ENCODE measurements at regions not wholly inside any gene's neighbourhood (a gene's known extent, or its start where the extent isn't known, plus 50 kb on each side); places are given as distances from the start of the nearest gene placed in this dataset.
"Not testable (repeated sequence)": the region's sequence is repeated elsewhere in the genome, so short reads cannot be mapped to it uniquely, and the experiment has no call there.

DNA sequence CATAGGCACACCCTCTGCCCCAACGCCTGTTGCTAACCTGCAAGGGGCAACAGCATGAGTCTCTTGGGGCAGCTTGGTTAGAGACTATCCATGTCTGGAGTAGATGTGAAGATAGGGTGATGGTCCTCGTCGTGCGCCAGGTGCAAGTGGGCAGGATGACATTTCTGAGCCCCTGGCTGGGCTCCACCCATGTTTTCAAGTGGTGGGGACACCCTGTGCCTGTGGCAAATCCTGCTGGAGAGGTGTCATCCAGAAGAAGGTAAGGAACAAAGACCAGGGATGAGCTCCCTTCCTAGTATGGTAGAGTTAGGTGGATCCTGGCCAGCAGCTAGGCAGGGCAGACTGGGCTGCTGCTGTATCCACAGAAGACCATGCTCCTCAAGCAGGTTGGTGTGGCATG lies 152.6 kb downstream of the ABHD5 start:
- no peak overlapping the region for H3K9ac ChIP-seq (ENCODE audit: low read depth, low read length, poor library complexity)
- no peaks in the 10 kb centered on the region for H3K36me3 ChIP-seq (replicated peaks in 1 of 2; ENCODE audit: control insufficient read depth in 2 of 2, insufficient read depth in 2 of 2, low read length in 2 of 2)
- no peak overlapping the region for H2BK15ac ChIP-seq (ENCODE audit: low read length)
- H3K27ac ChIP-seq (replicated peaks; ENCODE audit: low read length): no peak overlapping the region
- no peaks in the 10 kb centered on the region for H3K4me1 ChIP-seq (ENCODE audit: control insufficient read depth in 2 of 2, insufficient read depth in 1 of 2, low read depth in 1 of 2, low read length in 2 of 2)
- no peak overlapping the region for H2BK12ac ChIP-seq (ENCODE audit: low read length)
- H2BK120ac ChIP-seq (ENCODE audit: low read depth, low read length): no peak overlapping the region
- no peak overlapping the region for H4K91ac ChIP-seq (ENCODE audit: low read depth, low read length, poor library complexity)
- H3K18ac ChIP-seq (ENCODE audit: low read length): peak overlapping the region; percentile 11
- H3K4ac ChIP-seq (ENCODE audit: low read length): no peak overlapping the region
- peak overlapping the region; percentile 48 for H2BK5ac ChIP-seq (ENCODE audit: low read length)
- peak overlapping the region; percentile 49 for H3K14ac ChIP-seq (ENCODE audit: low read length)
- H3K9me3 ChIP-seq (replicated peaks in 1 of 2; ENCODE audit: control insufficient read depth in 2 of 2, insufficient read depth in 1 of 2, low read depth in 1 of 2, low read length in 2 of 2): peaks cover 0 to 5% of the 10 kb centered on the region in 2 donors
- H3K23ac ChIP-seq (ENCODE audit: low read depth, low read length, poor library complexity): peak overlapping the region; percentile 85
- H3K79me1 ChIP-seq (ENCODE audit: low read depth, low read length): no peaks in the 10 kb centered on the region
- H2AK5ac ChIP-seq (ENCODE audit: low read depth, low read length): no peak overlapping the region
- DNase-seq (ENCODE audit: low spot score): no peak
- H3K27me3 ChIP-seq (ENCODE audit: control insufficient read depth in 3 of 3, insufficient read depth in 3 of 3, low read depth in 1 of 3, low read length in 3 of 3): peaks cover 0 to 3% (median 0%) of the 10 kb centered on the region in 3 experiments
- no peak overlapping the region for H4K8ac ChIP-seq (ENCODE audit: low read depth, low read length)
- peak overlapping the region in 1 of 2 donors; percentile 60 for H3K4me3 ChIP-seq (ENCODE audit: low read length in 2 of 2)
- no peak overlapping the region for H3K4me2 ChIP-seq (ENCODE audit: insufficient read depth, low read length, poor library complexity, severe bottlenecking)
- WGBS, 2 donors (ENCODE audit: extremely low coverage in 2 of 2, insufficient read length in 2 of 2, insufficient replicate concordance in 1 of 2): no CpG with 5 or more reads among the region's 4 CpGs
- no peak overlapping the region for H2AFZ ChIP-seq (ENCODE audit: low read length)

DNA sequence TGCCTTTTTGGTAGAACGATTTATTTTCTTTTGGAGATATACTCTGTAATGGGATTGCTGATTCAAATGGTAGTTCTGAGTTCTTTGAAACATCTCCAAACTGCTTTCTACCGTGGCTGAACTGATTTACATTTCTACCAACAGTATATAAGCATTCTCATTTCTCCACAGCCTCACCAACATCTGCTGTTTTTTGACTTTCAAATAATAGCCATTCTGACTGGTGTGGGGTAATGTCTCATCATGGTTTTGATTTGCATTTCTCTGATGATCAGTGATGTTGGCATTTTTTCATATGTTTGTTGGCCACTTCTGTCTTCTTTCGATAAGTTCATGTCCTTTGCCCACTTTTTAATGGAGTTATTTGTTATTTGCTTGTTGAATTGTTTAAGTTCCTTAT lies 154.0 kb downstream of the ABHD5 start:
- Histone ChIP-seq H2AFZ (ENCODE audit: low read length) (no peak overlapping the region), H2BK120ac (ENCODE audit: low read depth, low read length) (no peak overlapping the region), H3K4me3 (ENCODE audit: low read length in 2 of 2) (no peak overlapping the region), H4K91ac (ENCODE audit: low read depth, low read length, poor library complexity) (no peak overlapping the region), H2BK15ac (ENCODE audit: low read length) (no peak overlapping the region), H3K9me3 (replicated peaks in 1 of 2; ENCODE audit: control insufficient read depth in 2 of 2, insufficient read depth in 1 of 2, low read depth in 1 of 2, low read length in 2 of 2) (peaks cover 0 to 2% of the 10 kb centered on the region in 2 donors), H3K14ac (ENCODE audit: low read length) (no peak overlapping the region), H3K36me3 (replicated peaks in 1 of 2; ENCODE audit: control insufficient read depth in 2 of 2, insufficient read depth in 2 of 2, low read length in 2 of 2) (no peaks in the 10 kb centered on the region), H3K27ac (replicated peaks; ENCODE audit: low read length) (no peak overlapping the region), H3K27me3 (ENCODE audit: control insufficient read depth in 3 of 3, insufficient read depth in 3 of 3, low read depth in 1 of 3, low read length in 3 of 3) (peaks cover 0 to 3% (median 0%) of the 10 kb centered on the region in 3 experiments), H3K79me1 (ENCODE audit: low read depth, low read length) (no peaks in the 10 kb centered on the region), H2BK12ac (ENCODE audit: low read length) (no peak overlapping the region), H4K8ac (ENCODE audit: low read depth, low read length) (no peak overlapping the region), H3K9ac (ENCODE audit: low read depth, low read length, poor library complexity) (no peak overlapping the region), H3K4ac (ENCODE audit: low read length) (no peak overlapping the region), H2BK5ac (ENCODE audit: low read length) (no peak overlapping the region), H3K4me2 (ENCODE audit: insufficient read depth, low read length, poor library complexity, severe bottlenecking) (no peak overlapping the region), H3K4me1 (ENCODE audit: control insufficient read depth in 2 of 2, insufficient read depth in 1 of 2, low read depth in 1 of 2, low read length in 2 of 2) (no peaks in the 10 kb centered on the region), H3K23ac (ENCODE audit: low read depth, low read length, poor library complexity) (no peak overlapping the region), H3K18ac (ENCODE audit: low read length) (no peak overlapping the region), H2AK5ac (ENCODE audit: low read depth, low read length) (no peak overlapping the region)
- no peak for DNase-seq (ENCODE audit: low spot score)
- no CpG with 5 or more reads among the region's 3 CpGs for WGBS, 2 donors (ENCODE audit: extremely low coverage in 2 of 2, insufficient read length in 2 of 2, insufficient replicate concordance in 1 of 2)

DNA sequence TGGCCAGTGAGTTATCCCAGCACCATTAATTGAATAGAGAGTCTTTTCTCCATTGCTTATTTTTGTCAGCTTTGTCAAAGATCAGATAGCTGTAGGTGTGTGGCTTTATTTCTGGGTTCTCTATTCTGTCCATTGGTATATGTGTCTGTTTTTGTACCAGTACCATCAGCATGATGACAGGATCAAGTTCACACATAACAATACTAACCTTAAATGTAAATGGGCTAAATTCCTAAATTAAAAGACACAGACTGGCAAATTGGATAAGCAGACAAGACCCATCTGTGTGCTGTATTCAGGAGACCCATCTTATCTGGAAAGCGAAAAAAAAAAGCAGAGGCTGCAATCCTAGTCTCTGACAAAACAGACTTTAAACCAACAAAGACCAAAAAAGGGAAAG lies 154.8 kb downstream of the ABHD5 start:
- H3K9me3 ChIP-seq (replicated peaks in 1 of 2; ENCODE audit: control insufficient read depth in 2 of 2, insufficient read depth in 1 of 2, low read depth in 1 of 2, low read length in 2 of 2); H3K14ac ChIP-seq (ENCODE audit: low read length); H3K27ac ChIP-seq (replicated peaks; ENCODE audit: low read length): not testable (repeated sequence)

DNA sequence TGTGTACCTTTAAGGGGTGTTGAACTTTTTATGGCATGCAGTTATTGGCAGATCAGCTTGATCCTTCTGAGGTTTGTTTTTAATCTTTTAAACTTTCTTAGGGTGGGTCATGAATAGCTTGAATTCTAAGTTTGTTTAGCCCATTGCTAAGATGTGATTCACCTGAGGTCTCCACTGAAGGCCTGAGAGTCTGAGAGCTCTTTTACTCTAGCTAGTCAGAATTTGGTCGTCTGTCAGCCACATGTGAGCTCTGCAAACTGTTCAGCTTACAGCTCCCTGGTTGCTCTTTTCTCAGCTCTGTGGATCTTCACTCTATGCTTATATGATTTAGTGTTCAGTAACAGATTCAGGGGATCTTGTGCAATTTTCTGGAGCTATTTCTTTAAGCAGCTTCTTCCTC lies 161.3 kb downstream of the ABHD5 start:
- H2BK12ac ChIP-seq (ENCODE audit: low read length): no peak overlapping the region
- no peak overlapping the region for H3K14ac ChIP-seq (ENCODE audit: low read length)
- H2BK120ac ChIP-seq (ENCODE audit: low read depth, low read length): no peak overlapping the region
- peaks cover 0 to 2% of the 10 kb centered on the region in 2 donors for H3K4me1 ChIP-seq (ENCODE audit: control insufficient read depth in 2 of 2, insufficient read depth in 1 of 2, low read depth in 1 of 2, low read length in 2 of 2)
- H3K36me3 ChIP-seq (replicated peaks in 1 of 2; ENCODE audit: control insufficient read depth in 2 of 2, insufficient read depth in 2 of 2, low read length in 2 of 2): no peaks in the 10 kb centered on the region
- no peak overlapping the region for H3K27ac ChIP-seq (replicated peaks; ENCODE audit: low read length)
- no peak overlapping the region for H3K23ac ChIP-seq (ENCODE audit: low read depth, low read length, poor library complexity)
- H3K79me1 ChIP-seq (ENCODE audit: low read depth, low read length): no peaks in the 10 kb centered on the region
- no peak overlapping the region for H2BK15ac ChIP-seq (ENCODE audit: low read length)
- no CpG with 5 or more reads among the region's 1 CpG for WGBS, 2 donors (ENCODE audit: extremely low coverage in 2 of 2, insufficient read length in 2 of 2, insufficient replicate concordance in 1 of 2)
- H2AK5ac ChIP-seq (ENCODE audit: low read depth, low read length): no peak overlapping the region
- no peaks in the 10 kb centered on the region for H3K9me3 ChIP-seq (replicated peaks in 1 of 2; ENCODE audit: control insufficient read depth in 2 of 2, insufficient read depth in 1 of 2, low read depth in 1 of 2, low read length in 2 of 2)
- peaks cover 0 to 2% (median 0%) of the 10 kb centered on the region in 3 experiments for H3K27me3 ChIP-seq (ENCODE audit: control insufficient read depth in 3 of 3, insufficient read depth in 3 of 3, low read depth in 1 of 3, low read length in 3 of 3)
- no peak overlapping the region for H4K91ac ChIP-seq (ENCODE audit: low read depth, low read length, poor library complexity)
- H2BK5ac ChIP-seq (ENCODE audit: low read length): no peak overlapping the region
- H3K4ac ChIP-seq (ENCODE audit: low read length): no peak overlapping the region
- no peak overlapping the region for H2AFZ ChIP-seq (ENCODE audit: low read length)
- H4K8ac ChIP-seq (ENCODE audit: low read depth, low read length): no peak overlapping the region
- no peak overlapping the region for H3K9ac ChIP-seq (ENCODE audit: low read depth, low read length, poor library complexity)
- no peak overlapping the region for H3K4me3 ChIP-seq (ENCODE audit: low read length in 2 of 2)
- no peak for DNase-seq (ENCODE audit: low spot score)
- H3K4me2 ChIP-seq (ENCODE audit: insufficient read depth, low read length, poor library complexity, severe bottlenecking): no peak overlapping the region
- H3K18ac ChIP-seq (ENCODE audit: low read length): no peak overlapping the region

More for the DNA sequence above, 154.8 kb downstream of the ABHD5 start:
- H3K23ac ChIP-seq (ENCODE audit: low read depth, low read length, poor library complexity); DNase-seq (ENCODE audit: low spot score); H2BK120ac ChIP-seq (ENCODE audit: low read depth, low read length); H2AK5ac ChIP-seq (ENCODE audit: low read depth, low read length); H2BK5ac ChIP-seq (ENCODE audit: low read length); H3K9ac ChIP-seq (ENCODE audit: low read depth, low read length, poor library complexity); H2BK15ac ChIP-seq (ENCODE audit: low read length); H3K4me2 ChIP-seq (ENCODE audit: insufficient read depth, low read length, poor library complexity, severe bottlenecking); H4K8ac ChIP-seq (ENCODE audit: low read depth, low read length); H3K4me3 ChIP-seq (ENCODE audit: low read length in 2 of 2); H3K4me1 ChIP-seq (ENCODE audit: control insufficient read depth in 2 of 2, insufficient read depth in 1 of 2, low read depth in 1 of 2, low read length in 2 of 2); H3K79me1 ChIP-seq (ENCODE audit: low read depth, low read length); H3K18ac ChIP-seq (ENCODE audit: low read length); H3K4ac ChIP-seq (ENCODE audit: low read length); H2AFZ ChIP-seq (ENCODE audit: low read length); H2BK12ac ChIP-seq (ENCODE audit: low read length); H3K36me3 ChIP-seq (replicated peaks in 1 of 2; ENCODE audit: control insufficient read depth in 2 of 2, insufficient read depth in 2 of 2, low read length in 2 of 2); H4K91ac ChIP-seq (ENCODE audit: low read depth, low read length, poor library complexity); H3K27me3 ChIP-seq (ENCODE audit: control insufficient read depth in 3 of 3, insufficient read depth in 3 of 3, low read depth in 1 of 3, low read length in 3 of 3): not testable (repeated sequence)
- WGBS, 2 donors (ENCODE audit: extremely low coverage in 2 of 2, insufficient read length in 2 of 2, insufficient replicate concordance in 1 of 2): no CpG with 5 or more reads among the region's 1 CpG

Data from neuronal stem cell (in vitro differentiated cells).